ENCODE measurements at regions not wholly inside any gene's neighbourhood (a gene's known extent, or its start where the extent isn't known, plus 50 kb on each side); places are given as distances from the start of the nearest gene placed in this dataset.
A peak's percentile ranks its signal among the peaks of the same experiment; 100 is the strongest.
"Not testable (repeated sequence)": the region's sequence is repeated elsewhere in the genome, so short reads cannot be mapped to it uniquely, and the experiment has no call there.

- DNase-seq (ENCODE audit: low read depth, low spot score), result peak; percentile 23
These were observed 219.1 kb upstream of the STXBP5 start for GRCh38 chr6:146985111-146985510.

- no peak for DNase-seq (ENCODE audit: low read depth, low spot score)
These were observed 218.3 kb upstream of the STXBP5 start for GRCh38 chr6:146985966-146986365.

GRCh38 chr6:146987938-146988337 lies 216.3 kb upstream of the STXBP5 start:
- DNase-seq (ENCODE audit: low read depth, low spot score), result not testable (repeated sequence)

GRCh38 chr6:146989860-146990259 lies 214.4 kb upstream of the STXBP5 start:
- no peak for DNase-seq (ENCODE audit: low read depth, low spot score)

GRCh38 chr6:146990284-146990683 lies 213.9 kb upstream of the STXBP5 start:
- no peak for DNase-seq (ENCODE audit: low read depth, low spot score)

- DNase-seq (ENCODE audit: low read depth, low spot score), result no peak
These were observed 213.1 kb upstream of the STXBP5 start for GRCh38 chr6:146990821-146991798.

GRCh38 chr6:146997062-146997461 lies 207.2 kb upstream of the STXBP5 start:
- no peak for DNase-seq (ENCODE audit: low read depth, low spot score)

GRCh38 chr6:146999766-147000165 lies 204.5 kb upstream of the STXBP5 start:
- DNase-seq (ENCODE audit: low read depth, low spot score), result peak; percentile 61

- no peak for DNase-seq (ENCODE audit: low read depth, low spot score)
These were observed 203.4 kb upstream of the STXBP5 start for GRCh38 chr6:147000545-147001488.

GRCh38 chr6:147001621-147002020 lies 202.6 kb upstream of the STXBP5 start:
- no peak for DNase-seq (ENCODE audit: low read depth, low spot score)

- no peak for DNase-seq (ENCODE audit: low read depth, low spot score)
These were observed 201.0 kb upstream of the STXBP5 start for GRCh38 chr6:147003186-147003585.

- no peak for DNase-seq (ENCODE audit: low read depth, low spot score)
These were observed 198.7 kb upstream of the STXBP5 start for GRCh38 chr6:147005499-147005898.

GRCh38 chr6:147007441-147007840 lies 196.8 kb upstream of the STXBP5 start:
- DNase-seq (ENCODE audit: low read depth, low spot score), result no peak

- DNase-seq (ENCODE audit: low read depth, low spot score), result no peak
These were observed 194.9 kb upstream of the STXBP5 start for GRCh38 chr6:147009358-147009757.

GRCh38 chr6:147015674-147016073 lies 188.5 kb upstream of the STXBP5 start:
- DNase-seq (ENCODE audit: low read depth, low spot score), result no peak

GRCh38 chr6:147016440-147016839 lies 187.8 kb upstream of the STXBP5 start:
- DNase-seq (ENCODE audit: low read depth, low spot score), result no peak

GRCh38 chr6:147017153-147017552 lies 187.1 kb upstream of the STXBP5 start:
- DNase-seq (ENCODE audit: low read depth, low spot score), result no peak

GRCh38 chr6:147019001-147019400 lies 185.2 kb upstream of the STXBP5 start:
- DNase-seq (ENCODE audit: low read depth, low spot score), result no peak

- no peak for DNase-seq (ENCODE audit: low read depth, low spot score)
These were observed 182.2 kb upstream of the STXBP5 start for GRCh38 chr6:147022041-147022440.

GRCh38 chr6:147023148-147023547 lies 181.1 kb upstream of the STXBP5 start:
- DNase-seq (ENCODE audit: low read depth, low spot score), result no peak

GRCh38 chr6:147023581-147023980 lies 180.6 kb upstream of the STXBP5 start:
- DNase-seq (ENCODE audit: low read depth, low spot score), result no peak

- no peak for DNase-seq (ENCODE audit: low read depth, low spot score)
These were observed 174.3 kb upstream of the STXBP5 start for GRCh38 chr6:147029923-147030322.

Measured in ELF-1 (cell line).